ENCODE measurements at regions not wholly inside any gene's neighbourhood (a gene's known extent, or its start where the extent isn't known, plus 50 kb on each side); places are given as distances from the start of the nearest gene placed in this dataset.

GRCh38 chr5:126370796-126371718 lies 52.2 kb upstream of the GRAMD2B start (continued):
- TF ChIP-seq, protein P1, sequence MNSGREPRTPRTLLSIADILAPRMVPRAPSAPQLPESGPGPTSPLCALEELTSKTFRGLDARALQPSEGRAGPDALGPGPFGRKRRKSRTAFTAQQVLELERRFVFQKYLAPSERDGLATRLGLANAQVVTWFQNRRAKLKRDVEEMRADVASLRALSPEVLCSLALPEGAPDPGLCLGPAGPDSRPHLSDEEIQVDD (CRISPR knock-in tag; IDR thresholded peaks at IDR 0.05; ENCODE audit: borderline replicate concordance) = no peak
- TF ChIP-seq ZNF350 (CRISPR knock-in tag; IDR thresholded peaks at IDR 0.05; ENCODE audit: borderline replicate concordance, low read depth) = no peak; the same call in 1 of the 2 replicates
- TF ChIP-seq MBNL3 (CRISPR knock-in tag; conservative IDR thresholded peaks at IDR 0.05) = no peak
- TF ChIP-seq RNF219 (CRISPR knock-in tag; IDR thresholded peaks at IDR 0.05) = no peak
- no peak for TF ChIP-seq FOXK2 (IDR thresholded peaks at IDR 0.05)
- TF ChIP-seq ZC3H4 (CRISPR knock-in tag; IDR thresholded peaks at IDR 0.05; ENCODE audit: borderline replicate concordance) = no peak; the same call in 1 of the 2 replicates
- no peak for TF ChIP-seq NFKBIZ (CRISPR knock-in tag; IDR thresholded peaks at IDR 0.05)
- TF ChIP-seq MED8 (CRISPR knock-in tag; IDR thresholded peaks at IDR 0.05; ENCODE audit: insufficient replicate concordance) = no peak
- TF ChIP-seq HMG20B (CRISPR knock-in tag; conservative IDR thresholded peaks at IDR 0.05) = no peak; the same call in 1 of the 2 replicates
- TF ChIP-seq HNRNPUL1 (IDR thresholded peaks at IDR 0.05; ENCODE audit: low read depth, low read length) = peak; percentile 81
- peak; percentile 45 for TF ChIP-seq ASH2L (IDR thresholded peaks at IDR 0.05; ENCODE audit: insufficient read length, low read depth, low read length)
- no peak for TF ChIP-seq SOX5 (CRISPR knock-in tag; IDR thresholded peaks at IDR 0.05; ENCODE audit: borderline replicate concordance)
- TF ChIP-seq DMAP1 (CRISPR knock-in tag; IDR thresholded peaks at IDR 0.05) = peak; percentile 56; the same call in 1 of the 2 replicates
- TF ChIP-seq, protein P2, sequence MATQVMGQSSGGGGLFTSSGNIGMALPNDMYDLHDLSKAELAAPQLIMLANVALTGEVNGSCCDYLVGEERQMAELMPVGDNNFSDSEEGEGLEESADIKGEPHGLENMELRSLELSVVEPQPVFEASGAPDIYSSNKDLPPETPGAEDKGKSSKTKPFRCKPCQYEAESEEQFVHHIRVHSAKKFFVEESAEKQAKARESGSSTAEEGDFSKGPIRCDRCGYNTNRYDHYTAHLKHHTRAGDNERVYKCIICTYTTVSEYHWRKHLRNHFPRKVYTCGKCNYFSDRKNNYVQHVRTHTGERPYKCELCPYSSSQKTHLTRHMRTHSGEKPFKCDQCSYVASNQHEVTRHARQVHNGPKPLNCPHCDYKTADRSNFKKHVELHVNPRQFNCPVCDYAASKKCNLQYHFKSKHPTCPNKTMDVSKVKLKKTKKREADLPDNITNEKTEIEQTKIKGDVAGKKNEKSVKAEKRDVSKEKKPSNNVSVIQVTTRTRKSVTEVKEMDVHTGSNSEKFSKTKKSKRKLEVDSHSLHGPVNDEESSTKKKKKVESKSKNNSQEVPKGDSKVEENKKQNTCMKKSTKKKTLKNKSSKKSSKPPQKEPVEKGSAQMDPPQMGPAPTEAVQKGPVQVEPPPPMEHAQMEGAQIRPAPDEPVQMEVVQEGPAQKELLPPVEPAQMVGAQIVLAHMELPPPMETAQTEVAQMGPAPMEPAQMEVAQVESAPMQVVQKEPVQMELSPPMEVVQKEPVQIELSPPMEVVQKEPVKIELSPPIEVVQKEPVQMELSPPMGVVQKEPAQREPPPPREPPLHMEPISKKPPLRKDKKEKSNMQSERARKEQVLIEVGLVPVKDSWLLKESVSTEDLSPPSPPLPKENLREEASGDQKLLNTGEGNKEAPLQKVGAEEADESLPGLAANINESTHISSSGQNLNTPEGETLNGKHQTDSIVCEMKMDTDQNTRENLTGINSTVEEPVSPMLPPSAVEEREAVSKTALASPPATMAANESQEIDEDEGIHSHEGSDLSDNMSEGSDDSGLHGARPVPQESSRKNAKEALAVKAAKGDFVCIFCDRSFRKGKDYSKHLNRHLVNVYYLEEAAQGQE (IDR thresholded peaks at IDR 0.05; ENCODE audit: borderline replicate concordance in 1 of 2, low read depth in 1 of 2, low read length in 2 of 2) = no peak; a peak in 1 of 4 replicates
- TF ChIP-seq ZNF737 (CRISPR knock-in tag; IDR thresholded peaks at IDR 0.05; ENCODE audit: borderline replicate concordance) = no peak
- no peak for TF ChIP-seq ZNF33A (CRISPR knock-in tag; IDR thresholded peaks at IDR 0.05; ENCODE audit: borderline replicate concordance)
- peak; percentile 57; the same call in 1 of the 2 replicates for TF ChIP-seq ZNF605 (CRISPR knock-in tag; IDR thresholded peaks at IDR 0.05)
- TF ChIP-seq KDM3A (CRISPR knock-in tag; IDR thresholded peaks at IDR 0.05; ENCODE audit: low read depth) = peak; percentile 55; the same call in 1 of the 2 replicates
- 0 out of 2 replicates have a peak, but pooled peaks have one; percentile 28 for TF ChIP-seq RXRA (CRISPR knock-in tag; IDR thresholded peaks at IDR 0.05)
- TF ChIP-seq AHR (CRISPR knock-in tag; IDR thresholded peaks at IDR 0.05) = no peak; the same call in 1 of the 2 replicates
- peak; percentile 56; the same call in 1 of the 2 replicates for TF ChIP-seq ZGPAT (CRISPR knock-in tag; IDR thresholded peaks at IDR 0.05)
- no peak for TF ChIP-seq PAF1 (CRISPR knock-in tag; IDR thresholded peaks at IDR 0.05)

Measured in HepG2 (cell line).